ENCODE measurements at regions not wholly inside any gene's neighbourhood (a gene's known extent, or its start where the extent isn't known, plus 50 kb on each side); places are given as distances from the start of the nearest gene placed in this dataset.

DNA sequence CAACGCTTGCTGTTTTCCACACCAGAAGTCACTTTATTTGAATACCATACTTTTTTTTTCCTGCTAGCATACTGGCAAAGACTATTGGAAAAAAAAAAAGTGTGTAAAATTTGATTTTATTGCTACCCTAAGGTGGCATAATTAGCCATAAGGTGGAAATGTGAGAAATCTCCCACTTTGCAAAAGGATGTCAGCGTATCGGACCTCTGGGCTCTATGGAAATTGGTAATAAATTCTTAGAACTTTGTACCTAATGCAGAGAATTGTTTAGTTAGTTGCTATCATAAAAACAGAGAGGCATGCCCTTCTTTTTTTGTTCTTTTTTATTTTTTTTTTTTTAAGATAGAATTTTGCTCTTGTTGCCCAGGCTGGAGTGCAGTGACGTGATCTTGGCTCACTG, 63.7 kb upstream of the GMDS start:
- Histone ChIP-seq H4K20me1 (ENCODE audit: insufficient read depth) (no peaks in the 10 kb centered on the region), H3K9ac (ENCODE audit: low read length) (no peak overlapping the region), H3K27me3 (ENCODE audit: insufficient read depth, low read length) (no peaks in the 10 kb centered on the region), H3K36me3 (ENCODE audit: control insufficient read depth in 1 of 2, insufficient read depth in 2 of 2, low read length in 2 of 2) (no peaks in the 10 kb centered on the region), H3K27ac (ENCODE audit: low read depth, low read length) (no peak overlapping the region), H3K9me3 (ENCODE audit: control insufficient read depth in 1 of 2, insufficient read depth in 1 of 2, low read depth in 1 of 2, low read length in 2 of 2) (no peaks in the 10 kb centered on the region), H3K9me2 (ENCODE audit: insufficient read depth) (no peaks in the 10 kb centered on the region), H3K4me3 (replicated peaks in 1 of 2; ENCODE audit: low read depth in 1 of 2, low read length in 2 of 2) (no peak overlapping the region), H3K79me2 (ENCODE audit: insufficient read depth, low read length) (no peaks in the 10 kb centered on the region), H3K4me1 (ENCODE audit: control insufficient read depth in 1 of 2, insufficient read depth in 2 of 2, low read length in 2 of 2) (no peaks in the 10 kb centered on the region), H3K4me2 (ENCODE audit: low read length) (no peak overlapping the region), H2AFZ (ENCODE audit: low read depth, low read length, poor library complexity, severe bottlenecking) (no peak overlapping the region)
- BruUV-seq (replicated peaks), result no TSS peak
- ATAC-seq (no peak), DNase-seq (ENCODE audit: low read depth, low spot score) (no peak)
- TF ChIP-seq SP1 (IDR thresholded peaks at IDR 0.05; ENCODE audit: low read depth) (no peak), EZH2phosphoT487 (IDR thresholded peaks at IDR 0.05; ENCODE audit: borderline replicate concordance) (no peak), ELF1 (IDR thresholded peaks at IDR 0.05; ENCODE audit: borderline replicate concordance, low read depth) (no peak), EGR1 (IDR thresholded peaks at IDR 0.05; ENCODE audit: low read depth) (no peak), RAD21 (IDR thresholded peaks at IDR 0.05; ENCODE audit: low read depth) (no peak), SRF (IDR thresholded peaks at IDR 0.05; ENCODE audit: low read depth) (no peak), YY1 (IDR thresholded peaks at IDR 0.05; ENCODE audit: extremely low read depth, insufficient replicate concordance, low read depth, low read length) (no peak)
- TF ChIP-seq, protein P1, sequence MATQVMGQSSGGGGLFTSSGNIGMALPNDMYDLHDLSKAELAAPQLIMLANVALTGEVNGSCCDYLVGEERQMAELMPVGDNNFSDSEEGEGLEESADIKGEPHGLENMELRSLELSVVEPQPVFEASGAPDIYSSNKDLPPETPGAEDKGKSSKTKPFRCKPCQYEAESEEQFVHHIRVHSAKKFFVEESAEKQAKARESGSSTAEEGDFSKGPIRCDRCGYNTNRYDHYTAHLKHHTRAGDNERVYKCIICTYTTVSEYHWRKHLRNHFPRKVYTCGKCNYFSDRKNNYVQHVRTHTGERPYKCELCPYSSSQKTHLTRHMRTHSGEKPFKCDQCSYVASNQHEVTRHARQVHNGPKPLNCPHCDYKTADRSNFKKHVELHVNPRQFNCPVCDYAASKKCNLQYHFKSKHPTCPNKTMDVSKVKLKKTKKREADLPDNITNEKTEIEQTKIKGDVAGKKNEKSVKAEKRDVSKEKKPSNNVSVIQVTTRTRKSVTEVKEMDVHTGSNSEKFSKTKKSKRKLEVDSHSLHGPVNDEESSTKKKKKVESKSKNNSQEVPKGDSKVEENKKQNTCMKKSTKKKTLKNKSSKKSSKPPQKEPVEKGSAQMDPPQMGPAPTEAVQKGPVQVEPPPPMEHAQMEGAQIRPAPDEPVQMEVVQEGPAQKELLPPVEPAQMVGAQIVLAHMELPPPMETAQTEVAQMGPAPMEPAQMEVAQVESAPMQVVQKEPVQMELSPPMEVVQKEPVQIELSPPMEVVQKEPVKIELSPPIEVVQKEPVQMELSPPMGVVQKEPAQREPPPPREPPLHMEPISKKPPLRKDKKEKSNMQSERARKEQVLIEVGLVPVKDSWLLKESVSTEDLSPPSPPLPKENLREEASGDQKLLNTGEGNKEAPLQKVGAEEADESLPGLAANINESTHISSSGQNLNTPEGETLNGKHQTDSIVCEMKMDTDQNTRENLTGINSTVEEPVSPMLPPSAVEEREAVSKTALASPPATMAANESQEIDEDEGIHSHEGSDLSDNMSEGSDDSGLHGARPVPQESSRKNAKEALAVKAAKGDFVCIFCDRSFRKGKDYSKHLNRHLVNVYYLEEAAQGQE (IDR thresholded peaks at IDR 0.05; ENCODE audit: low read depth), result no peak
- TF ChIP-seq, protein P2, sequence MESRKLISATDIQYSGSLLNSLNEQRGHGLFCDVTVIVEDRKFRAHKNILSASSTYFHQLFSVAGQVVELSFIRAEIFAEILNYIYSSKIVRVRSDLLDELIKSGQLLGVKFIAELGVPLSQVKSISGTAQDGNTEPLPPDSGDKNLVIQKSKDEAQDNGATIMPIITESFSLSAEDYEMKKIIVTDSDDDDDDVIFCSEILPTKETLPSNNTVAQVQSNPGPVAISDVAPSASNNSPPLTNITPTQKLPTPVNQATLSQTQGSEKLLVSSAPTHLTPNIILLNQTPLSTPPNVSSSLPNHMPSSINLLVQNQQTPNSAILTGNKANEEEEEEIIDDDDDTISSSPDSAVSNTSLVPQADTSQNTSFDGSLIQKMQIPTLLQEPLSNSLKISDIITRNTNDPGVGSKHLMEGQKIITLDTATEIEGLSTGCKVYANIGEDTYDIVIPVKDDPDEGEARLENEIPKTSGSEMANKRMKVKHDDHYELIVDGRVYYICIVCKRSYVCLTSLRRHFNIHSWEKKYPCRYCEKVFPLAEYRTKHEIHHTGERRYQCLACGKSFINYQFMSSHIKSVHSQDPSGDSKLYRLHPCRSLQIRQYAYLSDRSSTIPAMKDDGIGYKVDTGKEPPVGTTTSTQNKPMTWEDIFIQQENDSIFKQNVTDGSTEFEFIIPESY (IDR thresholded peaks at IDR 0.05; ENCODE audit: extremely low read depth, insufficient replicate concordance, low read length), result no peak
- intact Hi-C loops (cut with micrococcal nuclease), result no loop called here
- ChIA-PET CTCF (no interaction called here), RAD21 (ENCODE audit: low non-redundant PET in 1 of 2, low total read pairs in 2 of 2, uncharacterized antibody in 2 of 2, unreplicated experiment in 2 of 2) (no interaction called here), POLR2A (no interaction called here)

Measured in HCT116 (cell line).